GM23338 (cell line): ENCODE measurements at regions not wholly inside any gene's neighbourhood (a gene's known extent, or its start where the extent isn't known, plus 50 kb on each side); places are given as distances from the start of the nearest gene placed in this dataset.

Source experiments
- CREB1 ChIP-seq: fragments of 250-450 bp; sonication (Bioruptor Pico); IDR thresholded peaks from 2 replicates; pipeline ENCODE4 v1.5.0; 2020; ENCODE audit warnings: low read depth, mild to moderate bottlenecking, moderate library complexity
- EZH2 ChIP-seq: fragments of 200-600 bp; sonication (generic); IDR thresholded peaks from one replicate; pipeline ENCODE4 v1.8.0; 2017; ENCODE audit warnings: antibody characterized with exemption, mild to moderate bottlenecking, low read depth; ENCODE audit not compliant: unreplicated experiment
- EZH2phosphoT487 ChIP-seq: fragments of 200-600 bp; sonication (generic); IDR thresholded peaks from one replicate; pipeline ENCODE4 v1.8.1; 2018; ENCODE audit warnings: antibody characterized with exemption; ENCODE audit not compliant: unreplicated experiment
- JUNB ChIP-seq: IDR thresholded peaks from one replicate; pipeline ENCODE4 v1.6.1; 2016; ENCODE audit warnings: antibody characterized with exemption; ENCODE audit not compliant: unreplicated experiment
- REST ChIP-seq: IDR thresholded peaks from one replicate; pipeline ENCODE4 v1.6.1; 2018; ENCODE audit warnings: antibody characterized with exemption; ENCODE audit not compliant: unreplicated experiment
- STAT1 ChIP-seq: IDR thresholded peaks from one replicate; pipeline ENCODE4 v1.6.1; 2016; ENCODE audit warnings: antibody characterized with exemption; ENCODE audit not compliant: unreplicated experiment
- ZNF114 ChIP-seq: fragments of 250-450 bp; sonication (Bioruptor Pico); IDR thresholded peaks from 2 replicates; pipeline ENCODE4 v1.5.0; 2020; ENCODE audit warnings: mild to moderate bottlenecking, moderate library complexity
- ZNF331 ChIP-seq: fragments of 250-450 bp; sonication (Bioruptor Pico); IDR thresholded peaks from 2 replicates; pipeline ENCODE4 v1.5.0; 2020; ENCODE audit warnings: low read depth, mild to moderate bottlenecking, moderate library complexity
- TF ChIP-seq, protein P1 (sequence below): fragments of 250-450 bp; sonication (Bioruptor Pico); IDR thresholded peaks from 2 replicates; pipeline ENCODE4 v1.5.0; 2020; ENCODE audit warnings: mild to moderate bottlenecking, moderate library complexity
- TF ChIP-seq, protein P2 (sequence below): IDR thresholded peaks from 2 replicates; pipeline ENCODE4 v1.6.1; 2016; ENCODE audit warnings: antibody characterized with exemption

DNA sequence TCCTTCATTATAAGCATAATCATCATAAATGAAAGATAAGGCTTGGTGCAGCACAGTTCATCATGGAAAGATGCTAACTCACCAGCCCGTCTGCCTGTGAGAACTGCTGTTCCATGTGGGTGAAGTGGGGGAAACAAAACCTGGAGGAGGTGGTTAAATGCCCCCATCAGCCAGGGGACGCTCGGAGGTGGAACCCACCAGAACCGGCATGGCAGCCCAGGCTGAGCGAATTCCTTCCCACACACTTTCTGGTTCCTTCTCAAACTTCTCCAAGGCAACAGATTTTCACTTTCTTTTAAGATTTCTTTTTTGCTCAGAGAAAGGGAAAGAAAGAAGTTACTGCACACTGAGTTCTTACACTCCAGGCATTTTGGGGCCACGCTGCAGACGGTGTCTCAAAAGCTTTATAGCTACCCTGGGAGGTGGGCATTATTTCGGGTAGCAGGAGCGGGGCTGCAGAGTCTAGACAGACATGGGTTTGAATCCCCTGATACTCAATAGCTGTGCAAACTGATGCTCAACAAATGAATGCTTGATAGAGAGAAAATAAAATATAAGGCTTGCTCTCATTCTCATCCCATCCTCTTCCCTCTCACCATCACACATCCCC is 190.7 kb downstream of the BCL11B start (continued):
- TF ChIP-seq, protein P1, sequence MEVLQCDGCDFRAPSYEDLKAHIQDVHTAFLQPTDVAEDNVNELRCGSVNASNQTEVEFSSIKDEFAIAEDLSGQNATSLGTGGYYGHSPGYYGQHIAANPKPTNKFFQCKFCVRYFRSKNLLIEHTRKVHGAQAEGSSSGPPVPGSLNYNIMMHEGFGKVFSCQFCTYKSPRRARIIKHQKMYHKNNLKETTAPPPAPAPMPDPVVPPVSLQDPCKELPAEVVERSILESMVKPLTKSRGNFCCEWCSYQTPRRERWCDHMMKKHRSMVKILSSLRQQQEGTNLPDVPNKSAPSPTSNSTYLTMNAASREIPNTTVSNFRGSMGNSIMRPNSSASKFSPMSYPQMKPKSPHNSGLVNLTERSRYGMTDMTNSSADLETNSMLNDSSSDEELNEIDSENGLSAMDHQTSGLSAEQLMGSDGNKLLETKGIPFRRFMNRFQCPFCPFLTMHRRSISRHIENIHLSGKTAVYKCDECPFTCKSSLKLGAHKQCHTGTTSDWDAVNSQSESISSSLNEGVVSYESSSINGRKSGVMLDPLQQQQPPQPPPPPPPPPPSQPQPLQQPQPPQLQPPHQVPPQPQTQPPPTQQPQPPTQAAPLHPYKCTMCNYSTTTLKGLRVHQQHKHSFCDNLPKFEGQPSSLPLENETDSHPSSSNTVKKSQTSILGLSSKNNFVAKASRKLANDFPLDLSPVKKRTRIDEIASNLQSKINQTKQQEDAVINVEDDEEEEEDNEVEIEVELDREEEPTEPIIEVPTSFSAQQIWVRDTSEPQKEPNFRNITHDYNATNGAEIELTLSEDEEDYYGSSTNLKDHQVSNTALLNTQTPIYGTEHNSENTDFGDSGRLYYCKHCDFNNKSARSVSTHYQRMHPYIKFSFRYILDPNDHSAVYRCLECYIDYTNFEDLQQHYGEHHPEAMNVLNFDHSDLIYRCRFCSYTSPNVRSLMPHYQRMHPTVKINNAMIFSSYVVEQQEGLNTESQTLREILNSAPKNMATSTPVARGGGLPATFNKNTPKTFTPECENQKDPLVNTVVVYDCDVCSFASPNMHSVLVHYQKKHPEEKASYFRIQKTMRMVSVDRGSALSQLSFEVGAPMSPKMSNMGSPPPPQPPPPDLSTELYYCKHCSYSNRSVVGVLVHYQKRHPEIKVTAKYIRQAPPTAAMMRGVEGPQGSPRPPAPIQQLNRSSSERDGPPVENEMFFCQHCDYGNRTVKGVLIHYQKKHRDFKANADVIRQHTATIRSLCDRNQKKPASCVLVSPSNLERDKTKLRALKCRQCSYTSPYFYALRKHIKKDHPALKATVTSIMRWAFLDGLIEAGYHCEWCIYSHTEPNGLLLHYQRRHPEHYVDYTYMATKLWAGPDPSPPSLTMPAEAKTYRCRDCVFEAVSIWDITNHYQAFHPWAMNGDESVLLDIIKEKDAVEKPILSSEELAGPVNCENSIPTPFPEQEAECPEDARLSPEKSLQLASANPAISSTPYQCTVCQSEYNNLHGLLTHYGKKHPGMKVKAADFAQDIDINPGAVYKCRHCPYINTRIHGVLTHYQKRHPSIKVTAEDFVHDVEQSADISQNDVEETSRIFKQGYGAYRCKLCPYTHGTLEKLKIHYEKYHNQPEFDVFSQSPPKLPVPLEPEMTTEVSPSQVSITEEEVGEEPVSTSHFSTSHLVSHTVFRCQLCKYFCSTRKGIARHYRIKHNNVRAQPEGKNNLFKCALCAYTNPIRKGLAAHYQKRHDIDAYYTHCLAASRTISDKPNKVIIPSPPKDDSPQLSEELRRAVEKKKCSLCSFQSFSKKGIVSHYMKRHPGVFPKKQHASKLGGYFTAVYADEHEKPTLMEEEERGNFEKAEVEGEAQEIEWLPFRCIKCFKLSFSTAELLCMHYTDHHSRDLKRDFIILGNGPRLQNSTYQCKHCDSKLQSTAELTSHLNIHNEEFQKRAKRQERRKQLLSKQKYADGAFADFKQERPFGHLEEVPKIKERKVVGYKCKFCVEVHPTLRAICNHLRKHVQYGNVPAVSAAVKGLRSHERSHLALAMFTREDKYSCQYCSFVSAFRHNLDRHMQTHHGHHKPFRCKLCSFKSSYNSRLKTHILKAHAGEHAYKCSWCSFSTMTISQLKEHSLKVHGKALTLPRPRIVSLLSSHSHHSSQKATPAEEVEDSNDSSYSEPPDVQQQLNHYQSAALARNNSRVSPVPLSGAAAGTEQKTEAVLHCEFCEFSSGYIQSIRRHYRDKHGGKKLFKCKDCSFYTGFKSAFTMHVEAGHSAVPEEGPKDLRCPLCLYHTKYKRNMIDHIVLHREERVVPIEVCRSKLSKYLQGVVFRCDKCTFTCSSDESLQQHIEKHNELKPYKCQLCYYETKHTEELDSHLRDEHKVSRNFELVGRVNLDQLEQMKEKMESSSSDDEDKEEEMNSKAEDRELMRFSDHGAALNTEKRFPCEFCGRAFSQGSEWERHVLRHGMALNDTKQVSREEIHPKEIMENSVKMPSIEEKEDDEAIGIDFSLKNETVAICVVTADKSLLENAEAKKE (CRISPR knock-in tag) = no peak
- no peak for TF ChIP-seq JUNB
- TF ChIP-seq REST = no peak
- TF ChIP-seq CREB1 (CRISPR knock-in tag) = no peak
- TF ChIP-seq ZNF114 (CRISPR knock-in tag) = no peak
- no peak for TF ChIP-seq EZH2phosphoT487
- TF ChIP-seq EZH2 = no peak
- TF ChIP-seq STAT1 = no peak
- TF ChIP-seq ZNF331 (CRISPR knock-in tag) = no peak
- TF ChIP-seq, protein P2, sequence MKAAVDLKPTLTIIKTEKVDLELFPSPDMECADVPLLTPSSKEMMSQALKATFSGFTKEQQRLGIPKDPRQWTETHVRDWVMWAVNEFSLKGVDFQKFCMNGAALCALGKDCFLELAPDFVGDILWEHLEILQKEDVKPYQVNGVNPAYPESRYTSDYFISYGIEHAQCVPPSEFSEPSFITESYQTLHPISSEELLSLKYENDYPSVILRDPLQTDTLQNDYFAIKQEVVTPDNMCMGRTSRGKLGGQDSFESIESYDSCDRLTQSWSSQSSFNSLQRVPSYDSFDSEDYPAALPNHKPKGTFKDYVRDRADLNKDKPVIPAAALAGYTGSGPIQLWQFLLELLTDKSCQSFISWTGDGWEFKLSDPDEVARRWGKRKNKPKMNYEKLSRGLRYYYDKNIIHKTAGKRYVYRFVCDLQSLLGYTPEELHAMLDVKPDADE = no peak
